CD4-positive, alpha-beta T cell (primary cell): ENCODE measurements at regions not wholly inside any gene's neighbourhood (a gene's known extent, or its start where the extent isn't known, plus 50 kb on each side); places are given as distances from the start of the nearest gene placed in this dataset.
A peak's percentile ranks its signal among the peaks of the same experiment; 100 is the strongest.

Experiments used
- ATAC-seq: fragments of 200-7000 bp; cut with Tn5 transposase; one replicate; pipeline ENCODE4 v1.10.0; 2022; ENCODE audit warnings: mild to moderate bottlenecking; ENCODE audit not compliant: poor library complexity
- CTCF ChIA-PET: fragments of 350-600 bp; sonication (Branson Sonifier 250); formaldehyde crosslinking; loops from one replicate; lab custom pipeline; 2021; ENCODE audit warnings: antibody characterized with exemption, inconsistent platforms; lab: Charles Lee
- POLR2A ChIA-PET: fragments of 350-600 bp; sonication (Branson Sonifier 250); formaldehyde crosslinking; loops from one replicate; lab custom pipeline; 2021; ENCODE audit warnings: antibody characterized with exemption, inconsistent platforms; lab: Charles Lee
- DNase-seq, 14 experiments: peaks; one replicate each; pipeline ENCODE4 v3.0.0-alpha.2; 2013 to 2020; ENCODE audit warnings: mixed read lengths in 2 of 14
- H3K27ac ChIP-seq, 2 donors: one replicate each; pipeline versions ENCODE4 v1.5.1 to v1.7.0; 2013; ENCODE audit warnings: low read length in 2 of 2, low read depth in 1 of 2, mild to moderate bottlenecking in 1 of 2
- H3K27me3 ChIP-seq, 2 experiments: 1 replicate in 1 of 2; 2 replicates in 1 of 2; pipeline versions ENCODE4 v1.6.1 to v1.7.0; 2013; ENCODE audit warnings: low read length in 2 of 2, control low read depth in 1 of 2, mild to moderate bottlenecking in 1 of 2, moderate library complexity in 1 of 2; ENCODE audit not compliant: insufficient read depth in 2 of 2, control insufficient read depth in 1 of 2
- H3K36me3 ChIP-seq: one replicate; pipeline ENCODE4 v1.6.1; 2013; ENCODE audit warnings: low read length, control low read depth; ENCODE audit not compliant: insufficient read depth
- H3K4me1 ChIP-seq: one replicate; pipeline ENCODE4 v1.6.1; 2013; ENCODE audit warnings: low read length, control low read depth; ENCODE audit not compliant: insufficient read depth
- H3K4me3 ChIP-seq: one replicate; pipeline ENCODE4 v1.5.1; 2013; ENCODE audit warnings: mild to moderate bottlenecking, low read length, moderate library complexity
- H3K9me3 ChIP-seq, 2 experiments: 1 replicate in 1 of 2; 2 replicates in 1 of 2; pipeline versions ENCODE4 v1.6.1 to v1.7.0; 2013; ENCODE audit warnings: low read length in 2 of 2, mild to moderate bottlenecking in 2 of 2, control low read depth in 1 of 2, moderate library complexity in 1 of 2; ENCODE audit not compliant: control insufficient read depth in 1 of 2, insufficient read depth in 1 of 2
- H3K27ac Mint-ChIP-seq: one replicate; pipeline ENCODE4 v1.8.0; 2020; ENCODE audit warnings: mixed read lengths
- H3K27me3 Mint-ChIP-seq: one replicate; pipeline ENCODE4 v1.8.0; 2021; ENCODE audit warnings: mixed read lengths
- H3K36me3 Mint-ChIP-seq: one replicate; pipeline ENCODE4 v1.8.0; 2021; ENCODE audit warnings: low read depth, mixed read lengths
- H3K4me1 Mint-ChIP-seq: one replicate; pipeline ENCODE4 v1.8.0; 2021; ENCODE audit warnings: low read depth, mixed read lengths
- H3K4me3 Mint-ChIP-seq: one replicate; pipeline ENCODE4 v1.8.0; 2020; ENCODE audit warnings: mild to moderate bottlenecking, mixed read lengths
- H3K9me3 Mint-ChIP-seq: one replicate; pipeline ENCODE4 v1.8.0; 2020; ENCODE audit warnings: mixed read lengths
- CTCF ChIP-seq: fragments of 200-600 bp; IDR thresholded peaks from one replicate; pipeline ENCODE4 v1.8.0; 2022; ENCODE audit warnings: antibody characterized with exemption, mild to moderate bottlenecking
- intact Hi-C, 2 experiments: fragments of 100-400 bp; cut with DNase I in 1 of 2; cut with micrococcal nuclease in 1 of 2; formaldehyde crosslinking; loops; one replicate each; pipeline versions ENCODE4 v1.15.1 to v1.9.0; 2023 to 2025; cut with DNase I, micrococcal nuclease

GRCh38 chr4:121221201-121221600, 57.1 kb upstream of the TNIP3 start:
- peak overlapping the region; percentile 67 for H3K27ac Mint-ChIP-seq
- H3K27ac ChIP-seq = no peak overlapping the region
- no peak overlapping the region for H3K4me3 ChIP-seq
- intact Hi-C loops = no loop called here
- no peaks in the 10 kb centered on the region for H3K36me3 Mint-ChIP-seq
- no peaks in the 10 kb centered on the region for H3K36me3 ChIP-seq
- no peaks in the 10 kb centered on the region for H3K9me3 ChIP-seq
- ChIA-PET POLR2A (no interaction called here), CTCF (interaction anchor here (2.2 kb wide), 1 partner anchor 30 kb away, joined by 6 read pairs; no protein-coding TSS in a partner anchor)
- no peak for TF ChIP-seq CTCF
- H3K27me3 Mint-ChIP-seq = no peaks in the 10 kb centered on the region
- H3K9me3 Mint-ChIP-seq = no peaks in the 10 kb centered on the region
- peaks cover 34% of the 10 kb centered on the region for H3K4me1 Mint-ChIP-seq
- no peak for ATAC-seq
- H3K27me3 ChIP-seq = no peaks in the 10 kb centered on the region
- peaks cover 7% of the 10 kb centered on the region for H3K4me1 ChIP-seq
- no peak for DNase-seq
- no peak overlapping the region for H3K4me3 Mint-ChIP-seq

- Histone ChIP-seq H3K9me3 (no peaks in the 10 kb centered on the region), H3K36me3 (no peaks in the 10 kb centered on the region), H3K4me1 (peaks cover 6% of the 10 kb centered on the region), H3K4me3 (no peak overlapping the region), H3K27ac (no peak overlapping the region), H3K27me3 (no peaks in the 10 kb centered on the region)
- intact Hi-C loops = no loop called here
- Mint-ChIP-seq H3K4me1 (peaks cover 30% of the 10 kb centered on the region), H3K4me3 (no peak overlapping the region), H3K27ac (no peak overlapping the region), H3K9me3 (no peaks in the 10 kb centered on the region), H3K27me3 (no peaks in the 10 kb centered on the region), H3K36me3 (no peaks in the 10 kb centered on the region)
- CTCF ChIA-PET = interaction anchor here (2.2 kb wide), 1 partner anchor 29 kb away, joined by 6 read pairs; no protein-coding TSS in a partner anchor
- no peak for TF ChIP-seq CTCF
- DNase-seq = peak in 1 of 14 experiments; percentile 49
- ATAC-seq = no peak
- POLR2A ChIA-PET = no interaction called here
Measured at GRCh38 chr4:121220698-121221097, 56.6 kb upstream of the TNIP3 start.

- Mint-ChIP-seq H3K4me1 (peaks cover 23% of the 10 kb centered on the region), H3K27me3 (no peaks in the 10 kb centered on the region), H3K27ac (no peak overlapping the region), H3K9me3 (no peaks in the 10 kb centered on the region), H3K4me3 (no peak overlapping the region), H3K36me3 (no peaks in the 10 kb centered on the region)
- no peaks in the 10 kb centered on the region for H3K9me3 ChIP-seq
- POLR2A ChIA-PET = no interaction called here
- no peaks in the 10 kb centered on the region for H3K27me3 ChIP-seq
- no peak for TF ChIP-seq CTCF
- CTCF ChIA-PET = interaction anchor here (2.2 kb wide), 1 partner anchor 28 kb away, joined by 6 read pairs; no protein-coding TSS in a partner anchor
- DNase-seq (no peak), ATAC-seq (no peak)
- intact Hi-C loops = no loop called here
- peaks cover 6% of the 10 kb centered on the region for H3K4me1 ChIP-seq
- no peak overlapping the region for H3K4me3 ChIP-seq
- H3K36me3 ChIP-seq = no peaks in the 10 kb centered on the region
- H3K27ac ChIP-seq = no peak overlapping the region
Measured at GRCh38 chr4:121219227-121219626, 55.1 kb upstream of the TNIP3 start.
